ENCODE measurements at regions not wholly inside any gene's neighbourhood (a gene's known extent, or its start where the extent isn't known, plus 50 kb on each side); places are given as distances from the start of the nearest gene placed in this dataset.

DNA sequence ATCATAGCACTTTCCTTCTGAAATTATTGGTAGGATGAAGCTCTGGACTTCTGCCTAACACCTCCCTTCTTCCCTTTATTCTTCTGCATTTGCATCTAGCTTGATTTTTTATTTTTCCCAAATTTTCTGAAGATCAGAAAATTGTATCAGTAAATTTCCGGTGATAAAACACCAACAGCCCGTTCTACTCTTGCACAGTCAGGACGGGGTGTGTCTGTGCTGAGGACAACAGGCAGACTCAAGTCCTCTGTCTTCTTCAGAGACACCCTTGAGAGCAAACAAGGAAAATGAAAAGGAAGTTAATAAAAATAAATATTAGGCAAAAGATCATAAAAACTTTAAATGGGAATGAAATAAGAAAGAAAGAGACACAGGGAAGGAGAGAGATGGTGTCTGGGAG lies 120.7 kb downstream of the ARL4C start:
- no peak for TF ChIP-seq CTCF (IDR thresholded peaks at IDR 0.05)
- TF ChIP-seq POLR2A (IDR thresholded peaks at IDR 0.05): no peak
